ENCODE measurements at regions not wholly inside any gene's neighbourhood (a gene's known extent, or its start where the extent isn't known, plus 50 kb on each side); places are given as distances from the start of the nearest gene placed in this dataset.

DNA sequence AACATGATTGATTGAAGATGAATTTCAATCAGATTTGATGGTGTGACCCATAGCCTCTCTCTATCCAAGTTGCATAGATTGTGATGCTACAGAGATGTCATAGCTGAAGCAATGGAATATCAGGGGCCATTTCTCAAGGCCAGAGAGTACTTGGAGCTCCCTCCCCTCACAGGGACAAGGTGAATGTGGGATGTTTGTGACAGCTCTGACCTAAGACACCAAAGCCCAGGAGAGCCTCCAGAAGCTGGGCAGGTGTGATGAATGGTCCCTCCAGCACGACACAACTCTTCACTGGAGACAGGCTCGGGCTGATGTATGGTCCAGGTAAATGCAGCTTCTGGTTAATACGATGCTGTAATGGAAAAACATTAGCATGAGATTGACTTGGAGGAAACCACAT is 101.0 kb upstream of the ZC3H12A start:
- no peak for TF ChIP-seq POLR2A (IDR thresholded peaks at IDR 0.05)
- TF ChIP-seq, protein P1, sequence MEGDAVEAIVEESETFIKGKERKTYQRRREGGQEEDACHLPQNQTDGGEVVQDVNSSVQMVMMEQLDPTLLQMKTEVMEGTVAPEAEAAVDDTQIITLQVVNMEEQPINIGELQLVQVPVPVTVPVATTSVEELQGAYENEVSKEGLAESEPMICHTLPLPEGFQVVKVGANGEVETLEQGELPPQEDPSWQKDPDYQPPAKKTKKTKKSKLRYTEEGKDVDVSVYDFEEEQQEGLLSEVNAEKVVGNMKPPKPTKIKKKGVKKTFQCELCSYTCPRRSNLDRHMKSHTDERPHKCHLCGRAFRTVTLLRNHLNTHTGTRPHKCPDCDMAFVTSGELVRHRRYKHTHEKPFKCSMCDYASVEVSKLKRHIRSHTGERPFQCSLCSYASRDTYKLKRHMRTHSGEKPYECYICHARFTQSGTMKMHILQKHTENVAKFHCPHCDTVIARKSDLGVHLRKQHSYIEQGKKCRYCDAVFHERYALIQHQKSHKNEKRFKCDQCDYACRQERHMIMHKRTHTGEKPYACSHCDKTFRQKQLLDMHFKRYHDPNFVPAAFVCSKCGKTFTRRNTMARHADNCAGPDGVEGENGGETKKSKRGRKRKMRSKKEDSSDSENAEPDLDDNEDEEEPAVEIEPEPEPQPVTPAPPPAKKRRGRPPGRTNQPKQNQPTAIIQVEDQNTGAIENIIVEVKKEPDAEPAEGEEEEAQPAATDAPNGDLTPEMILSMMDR (IDR thresholded peaks at IDR 0.05) = no peak

Measured in sigmoid colon (tissue), 3 donors.